ENCODE measurements at regions not wholly inside any gene's neighbourhood (a gene's known extent, or its start where the extent isn't known, plus 50 kb on each side); places are given as distances from the start of the nearest gene placed in this dataset.

GRCh38 chr15:60072826-60073465 is 68.8 kb downstream of the FOXB1 start:
- CTCF ChIA-PET = interaction anchor here (1.0 kb wide), 1 partner anchor 39 kb away, joined by 3 read pairs; no protein-coding TSS in a partner anchor
- POLR2A ChIA-PET = no interaction called here
- no peak for TF ChIP-seq CTCF (IDR thresholded peaks at IDR 0.05; ENCODE audit: control extremely low read depth, extremely low read depth, low read depth, missing control alignments)
- DNase-seq (ENCODE audit: extremely low spot score) = no peak

GRCh38 chr15:60073466-60073840 is 69.3 kb downstream of the FOXB1 start:
- ChIA-PET CTCF (no interaction called here), POLR2A (no interaction called here)
- TF ChIP-seq CTCF (IDR thresholded peaks at IDR 0.05; ENCODE audit: control extremely low read depth, extremely low read depth, low read depth, missing control alignments) = no peak
- DNase-seq (ENCODE audit: extremely low spot score) = no peak

- TF ChIP-seq CTCF (IDR thresholded peaks at IDR 0.05; ENCODE audit: control extremely low read depth, extremely low read depth, low read depth, missing control alignments) = no peak
- POLR2A ChIA-PET = no interaction called here
- CTCF ChIA-PET = no interaction called here
- DNase-seq (ENCODE audit: extremely low spot score) = no peak
Measured at GRCh38 chr15:60074181-60074885, 70.2 kb downstream of the FOXB1 start.

GRCh38 chr15:60076045-60076444 is 71.9 kb downstream of the FOXB1 start:
- ChIA-PET CTCF (no interaction called here), POLR2A (no interaction called here)
- no peak for DNase-seq (ENCODE audit: extremely low spot score)
- no peak for TF ChIP-seq CTCF (IDR thresholded peaks at IDR 0.05; ENCODE audit: control extremely low read depth, extremely low read depth, low read depth, missing control alignments)

- ChIA-PET CTCF (interaction anchor here (0.9 kb wide), 1 partner anchor 22 kb away, joined by 3 read pairs; no protein-coding TSS in a partner anchor), POLR2A (no interaction called here)
- TF ChIP-seq CTCF (IDR thresholded peaks at IDR 0.05; ENCODE audit: control extremely low read depth, extremely low read depth, low read depth, missing control alignments) = no peak
- DNase-seq (ENCODE audit: extremely low spot score) = no peak
Measured at GRCh38 chr15:60076582-60077276, 72.6 kb downstream of the FOXB1 start.

- POLR2A ChIA-PET = no interaction called here
- DNase-seq (ENCODE audit: extremely low spot score) = no peak
- CTCF ChIA-PET = interaction anchor here (0.9 kb wide), 1 partner anchor 21 kb away, joined by 3 read pairs; no protein-coding TSS in a partner anchor
- no peak for TF ChIP-seq CTCF (IDR thresholded peaks at IDR 0.05; ENCODE audit: control extremely low read depth, extremely low read depth, low read depth, missing control alignments)
Measured at GRCh38 chr15:60077581-60078359, 73.7 kb downstream of the FOXB1 start.
